ENCODE measurements at regions not wholly inside any gene's neighbourhood (a gene's known extent, or its start where the extent isn't known, plus 50 kb on each side); places are given as distances from the start of the nearest gene placed in this dataset.

DNA sequence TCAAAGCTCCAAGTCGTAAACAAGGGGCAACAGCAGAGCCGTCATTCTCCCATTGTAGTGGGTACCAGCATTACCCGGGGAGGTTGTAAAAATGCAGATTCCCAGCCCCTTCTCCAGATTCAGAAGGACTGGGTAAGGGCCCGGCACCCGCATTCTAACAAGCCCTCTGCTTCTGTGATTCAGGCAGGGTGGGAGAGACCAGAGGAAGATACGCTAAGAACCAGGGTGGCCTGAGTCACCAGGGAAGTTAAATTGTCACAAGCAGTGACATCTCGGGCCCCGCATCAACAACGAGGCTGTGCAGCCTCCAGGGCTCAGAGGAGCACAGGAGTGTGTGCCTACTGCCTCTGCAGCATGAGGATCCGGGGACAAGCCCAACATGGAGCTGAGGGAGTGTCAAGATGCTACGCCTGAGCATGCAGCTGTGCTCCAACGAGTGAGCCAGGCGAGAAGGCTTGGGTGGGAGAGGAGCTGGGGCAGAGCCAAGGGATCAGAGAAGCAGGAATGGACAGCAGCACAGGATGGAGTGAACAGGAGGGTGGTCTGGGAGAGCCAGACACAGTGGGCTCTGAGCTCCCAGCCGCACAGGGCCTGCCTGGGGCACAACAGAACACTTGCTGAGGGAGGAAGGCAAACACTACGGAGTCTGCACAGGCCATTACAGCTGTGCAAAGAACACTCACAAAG lies 68.5 kb downstream of the CPN2 start:
- no peak for DNase-seq
- no peak overlapping the region for H3K27ac Mint-ChIP-seq
- no peaks in the 10 kb centered on the region for H3K9me3 Mint-ChIP-seq
- no peaks in the 10 kb centered on the region for H3K27me3 Mint-ChIP-seq (ENCODE audit: low read depth)
- H3K4me3 Mint-ChIP-seq = no peak overlapping the region
- intact Hi-C loops (cut with micrococcal nuclease) = no loop called here
- no peaks in the 10 kb centered on the region for H3K36me3 Mint-ChIP-seq (ENCODE audit: low read depth)
- CTCF ChIA-PET = no interaction called here
- H3K4me1 Mint-ChIP-seq (ENCODE audit: low read depth) = no peaks in the 10 kb centered on the region

DNA sequence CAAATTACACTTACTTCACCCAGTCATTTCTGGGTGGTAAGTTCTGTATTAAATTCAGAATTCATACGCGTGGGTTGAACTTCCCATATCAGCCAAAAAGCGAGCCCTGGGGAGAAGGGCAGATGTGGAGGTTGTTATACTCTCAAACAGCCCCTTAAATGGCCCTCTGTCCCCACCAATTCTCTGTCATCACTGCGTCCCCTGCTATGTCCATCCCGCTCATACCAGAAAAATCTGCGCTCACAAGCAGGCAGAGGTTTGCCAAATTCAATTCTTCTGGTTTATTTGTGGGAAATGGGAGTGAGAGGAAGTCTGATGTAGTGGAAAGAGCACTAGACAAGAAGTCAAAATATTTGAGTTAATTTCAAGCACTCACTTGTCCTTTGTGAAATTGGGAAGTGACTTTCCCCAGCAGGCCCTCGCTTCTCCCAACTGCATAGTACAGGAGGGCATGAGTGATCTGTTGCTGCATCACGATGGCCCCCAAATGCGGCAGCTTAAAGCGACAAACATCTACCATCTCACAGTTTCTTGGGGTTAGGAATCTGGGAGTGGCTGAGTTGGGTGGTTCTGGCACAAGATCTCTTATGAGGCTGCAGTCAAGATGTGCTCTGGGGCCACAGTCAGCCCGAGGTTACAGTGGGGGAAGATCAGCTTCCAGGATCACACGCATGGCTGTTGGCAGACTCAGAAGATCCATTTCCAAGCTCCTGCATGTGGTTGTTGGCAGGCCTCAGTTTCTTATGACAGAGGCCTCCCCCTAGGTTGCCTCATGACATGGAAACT lies 67.7 kb downstream of the CPN2 start:
- no peak overlapping the region for H3K4me3 Mint-ChIP-seq
- no peaks in the 10 kb centered on the region for H3K27me3 Mint-ChIP-seq (ENCODE audit: low read depth)
- no peaks in the 10 kb centered on the region for H3K4me1 Mint-ChIP-seq (ENCODE audit: low read depth)
- H3K9me3 Mint-ChIP-seq = no peaks in the 10 kb centered on the region
- no peak for DNase-seq
- intact Hi-C loops (cut with micrococcal nuclease) = no loop called here
- no peak overlapping the region for H3K27ac Mint-ChIP-seq
- CTCF ChIA-PET = interaction anchor here (1.2 kb wide), 1 partner anchor 51 kb away, joined by 3 read pairs; no protein-coding TSS in a partner anchor
- H3K36me3 Mint-ChIP-seq (ENCODE audit: low read depth) = no peaks in the 10 kb centered on the region

GRCh38 chr3:194284351-194284750 lies 66.8 kb downstream of the CPN2 start:
- no peak overlapping the region for H3K4me3 Mint-ChIP-seq
- H3K27ac Mint-ChIP-seq = no peak overlapping the region
- no peak for DNase-seq
- H3K36me3 Mint-ChIP-seq (ENCODE audit: low read depth) = no peaks in the 10 kb centered on the region
- no peaks in the 10 kb centered on the region for H3K27me3 Mint-ChIP-seq (ENCODE audit: low read depth)
- H3K9me3 Mint-ChIP-seq = no peaks in the 10 kb centered on the region
- intact Hi-C loops (cut with micrococcal nuclease) = no loop called here
- CTCF ChIA-PET = interaction anchor here (1.2 kb wide), 1 partner anchor 50 kb away, joined by 3 read pairs; no protein-coding TSS in a partner anchor
- no peaks in the 10 kb centered on the region for H3K4me1 Mint-ChIP-seq (ENCODE audit: low read depth)

- no peak overlapping the region for H3K4me3 Mint-ChIP-seq
- DNase-seq = no peak
- no peaks in the 10 kb centered on the region for H3K4me1 Mint-ChIP-seq (ENCODE audit: low read depth)
- no peaks in the 10 kb centered on the region for H3K9me3 Mint-ChIP-seq
- H3K36me3 Mint-ChIP-seq (ENCODE audit: low read depth) = no peaks in the 10 kb centered on the region
- CTCF ChIA-PET = interaction anchor here (0.6 kb wide), 1 partner anchor 228 kb away, joined by 3 read pairs; no protein-coding TSS in a partner anchor
- H3K27ac Mint-ChIP-seq = no peak overlapping the region
- intact Hi-C loops (cut with micrococcal nuclease) = no loop called here
- no peaks in the 10 kb centered on the region for H3K27me3 Mint-ChIP-seq (ENCODE audit: low read depth)
These were observed 65.9 kb downstream of the CPN2 start for GRCh38 chr3:194285024-194285849.

GRCh38 chr3:194285850-194286197 lies 65.3 kb downstream of the CPN2 start:
- intact Hi-C loops (cut with micrococcal nuclease) = no loop called here
- Mint-ChIP-seq H3K4me1 (ENCODE audit: low read depth) (no peaks in the 10 kb centered on the region), H3K27me3 (ENCODE audit: low read depth) (no peaks in the 10 kb centered on the region), H3K9me3 (no peaks in the 10 kb centered on the region), H3K36me3 (ENCODE audit: low read depth) (no peaks in the 10 kb centered on the region), H3K27ac (no peak overlapping the region), H3K4me3 (no peak overlapping the region)
- CTCF ChIA-PET = no interaction called here
- no peak for DNase-seq

GRCh38 chr3:194286375-194287146 lies 64.6 kb downstream of the CPN2 start:
- no peaks in the 10 kb centered on the region for H3K9me3 Mint-ChIP-seq
- H3K27me3 Mint-ChIP-seq (ENCODE audit: low read depth) = no peaks in the 10 kb centered on the region
- H3K4me3 Mint-ChIP-seq = no peak overlapping the region
- H3K27ac Mint-ChIP-seq = no peak overlapping the region
- H3K36me3 Mint-ChIP-seq (ENCODE audit: low read depth) = no peaks in the 10 kb centered on the region
- intact Hi-C loops (cut with micrococcal nuclease) = no loop called here
- H3K4me1 Mint-ChIP-seq (ENCODE audit: low read depth) = no peaks in the 10 kb centered on the region
- no peak for DNase-seq
- CTCF ChIA-PET = interaction anchor here (1.2 kb wide), 1 partner anchor 29 kb away, joined by 5 read pairs; no protein-coding TSS in a partner anchor

DNA sequence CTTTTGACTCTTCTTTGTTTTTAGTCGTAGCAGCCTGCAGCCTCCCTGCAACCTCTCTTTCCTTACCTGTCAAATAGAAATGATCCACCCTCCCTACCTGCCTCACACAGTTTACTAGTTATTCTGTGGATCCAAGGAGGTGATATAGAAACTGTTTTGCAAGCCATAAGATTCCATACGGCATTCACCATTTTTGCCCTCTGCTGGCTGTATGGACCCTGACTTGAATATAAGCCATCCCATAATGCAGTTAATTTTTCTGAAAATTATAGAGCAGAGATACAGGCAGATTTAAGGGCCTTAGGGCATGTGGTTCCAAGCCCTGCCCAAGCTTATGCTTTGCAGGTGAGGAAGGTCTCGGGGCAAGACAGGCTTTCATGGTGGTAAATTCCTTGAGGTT lies 63.8 kb downstream of the CPN2 start:
- CTCF ChIA-PET = interaction anchor here (1.2 kb wide), 1 partner anchor 28 kb away, joined by 5 read pairs; no protein-coding TSS in a partner anchor
- no peak overlapping the region for H3K4me3 Mint-ChIP-seq
- peaks cover under 1% of the 10 kb centered on the region for H3K9me3 Mint-ChIP-seq
- no peaks in the 10 kb centered on the region for H3K4me1 Mint-ChIP-seq (ENCODE audit: low read depth)
- H3K36me3 Mint-ChIP-seq (ENCODE audit: low read depth) = no peaks in the 10 kb centered on the region
- H3K27ac Mint-ChIP-seq = no peak overlapping the region
- DNase-seq = no peak
- H3K27me3 Mint-ChIP-seq (ENCODE audit: low read depth) = no peaks in the 10 kb centered on the region
- intact Hi-C loops (cut with micrococcal nuclease) = no loop called here

GRCh38 chr3:194287977-194288706 lies 63.0 kb downstream of the CPN2 start:
- intact Hi-C loops (cut with micrococcal nuclease) = no loop called here
- Mint-ChIP-seq H3K27ac (no peak overlapping the region), H3K27me3 (ENCODE audit: low read depth) (no peaks in the 10 kb centered on the region), H3K4me3 (no peak overlapping the region), H3K9me3 (peaks cover 2% of the 10 kb centered on the region), H3K36me3 (ENCODE audit: low read depth) (no peaks in the 10 kb centered on the region), H3K4me1 (ENCODE audit: low read depth) (no peaks in the 10 kb centered on the region)
- CTCF ChIA-PET = no interaction called here
- no peak for DNase-seq
